KMS-11 (cell line): ENCODE measurements at regions not wholly inside any gene's neighbourhood (a gene's known extent, or its start where the extent isn't known, plus 50 kb on each side); places are given as distances from the start of the nearest gene placed in this dataset.

Experiments
- H2AFZ ChIP-seq: fragments of 200-600 bp; sonication (generic); 2 replicates; pipeline ENCODE4 v1.6.1; 2016; ENCODE audit warnings: antibody characterized with exemption, mixed run types, low read depth
- H3K27ac ChIP-seq: fragments of 200-600 bp; sonication (generic); 2 replicates; pipeline ENCODE4 v1.6.1; 2016; ENCODE audit warnings: mild to moderate bottlenecking, mixed run types
- H3K27me3 ChIP-seq: fragments of 200-600 bp; sonication (generic); 2 replicates; pipeline ENCODE4 v1.6.1; 2017; ENCODE audit warnings: mild to moderate bottlenecking, low read depth, mixed run types, moderate library complexity; ENCODE audit not compliant: insufficient read depth
- H3K36me3 ChIP-seq: fragments of 200-600 bp; sonication (generic); 2 replicates; pipeline ENCODE4 v1.6.1; 2017; ENCODE audit warnings: mild to moderate bottlenecking, mixed run types; ENCODE audit not compliant: insufficient read depth
- H3K4me1 ChIP-seq: fragments of 200-600 bp; sonication (generic); 2 replicates; pipeline ENCODE4 v1.6.1; 2016; ENCODE audit warnings: mild to moderate bottlenecking, low read depth, mixed run types; ENCODE audit not compliant: poor library complexity, severe bottlenecking
- H3K4me2 ChIP-seq: fragments of 200-600 bp; sonication (generic); 2 replicates; pipeline ENCODE4 v1.7.0; 2016; ENCODE audit warnings: mild to moderate bottlenecking, mixed run types
- H3K4me3 ChIP-seq: fragments of 200-600 bp; sonication (generic); IDR thresholded peaks from 2 replicates; pipeline ENCODE4 v1.6.1; 2017; ENCODE audit warnings: low read depth, low read length, mixed read lengths; ENCODE audit not compliant: insufficient read depth
- H3K79me2 ChIP-seq: fragments of 200-600 bp; sonication (generic); 2 replicates; pipeline ENCODE4 v1.6.1; 2016; ENCODE audit warnings: low read depth, mixed run types; ENCODE audit not compliant: insufficient read depth
- H3K9ac ChIP-seq: fragments of 200-600 bp; sonication (generic); 2 replicates; pipeline ENCODE4 v1.6.1; 2016; ENCODE audit warnings: mild to moderate bottlenecking, mixed run types
- H4K20me1 ChIP-seq: fragments of 200-600 bp; sonication (generic); 2 replicates; pipeline ENCODE4 v1.6.1; 2016; ENCODE audit warnings: mild to moderate bottlenecking, mixed run types; ENCODE audit not compliant: insufficient read depth
- TF ChIP-seq, protein P1 (sequence below): fragments of 200-600 bp; sonication (generic); conservative IDR thresholded peaks from 2 replicates; pipeline ENCODE4 v1.6.1; 2017; ENCODE audit warnings: low read depth, mild to moderate bottlenecking, antibody characterized with exemption, low read length, moderate library complexity, mixed read lengths

GRCh38 chr2:22270341-22270740 lies 1114.6 kb upstream of the KLHL29 start:
- TF ChIP-seq, protein P1, sequence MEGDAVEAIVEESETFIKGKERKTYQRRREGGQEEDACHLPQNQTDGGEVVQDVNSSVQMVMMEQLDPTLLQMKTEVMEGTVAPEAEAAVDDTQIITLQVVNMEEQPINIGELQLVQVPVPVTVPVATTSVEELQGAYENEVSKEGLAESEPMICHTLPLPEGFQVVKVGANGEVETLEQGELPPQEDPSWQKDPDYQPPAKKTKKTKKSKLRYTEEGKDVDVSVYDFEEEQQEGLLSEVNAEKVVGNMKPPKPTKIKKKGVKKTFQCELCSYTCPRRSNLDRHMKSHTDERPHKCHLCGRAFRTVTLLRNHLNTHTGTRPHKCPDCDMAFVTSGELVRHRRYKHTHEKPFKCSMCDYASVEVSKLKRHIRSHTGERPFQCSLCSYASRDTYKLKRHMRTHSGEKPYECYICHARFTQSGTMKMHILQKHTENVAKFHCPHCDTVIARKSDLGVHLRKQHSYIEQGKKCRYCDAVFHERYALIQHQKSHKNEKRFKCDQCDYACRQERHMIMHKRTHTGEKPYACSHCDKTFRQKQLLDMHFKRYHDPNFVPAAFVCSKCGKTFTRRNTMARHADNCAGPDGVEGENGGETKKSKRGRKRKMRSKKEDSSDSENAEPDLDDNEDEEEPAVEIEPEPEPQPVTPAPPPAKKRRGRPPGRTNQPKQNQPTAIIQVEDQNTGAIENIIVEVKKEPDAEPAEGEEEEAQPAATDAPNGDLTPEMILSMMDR = no peak
- Histone ChIP-seq H4K20me1 (no peaks in the 10 kb centered on the region), H3K36me3 (no peaks in the 10 kb centered on the region), H3K79me2 (no peaks in the 10 kb centered on the region), H3K4me2 (no peak overlapping the region), H3K4me1 (no peaks in the 10 kb centered on the region), H2AFZ (no peak overlapping the region), H3K9ac (no peak overlapping the region), H3K27ac (no peak overlapping the region), H3K4me3 (no peak overlapping the region), H3K27me3 (no peaks in the 10 kb centered on the region)

- no peaks in the 10 kb centered on the region for H3K36me3 ChIP-seq
- TF ChIP-seq, protein P1 = no peak
- H3K4me2 ChIP-seq = no peak overlapping the region
- no peaks in the 10 kb centered on the region for H3K27me3 ChIP-seq
- H3K79me2 ChIP-seq = no peaks in the 10 kb centered on the region
- no peak overlapping the region for H3K9ac ChIP-seq
- H2AFZ ChIP-seq = no peak overlapping the region
- H3K4me3 ChIP-seq = no peak overlapping the region
- H3K27ac ChIP-seq = no peak overlapping the region
- H4K20me1 ChIP-seq = no peaks in the 10 kb centered on the region
- no peaks in the 10 kb centered on the region for H3K4me1 ChIP-seq
Measured at GRCh38 chr2:22273853-22274252, 1111.1 kb upstream of the KLHL29 start.

DNA sequence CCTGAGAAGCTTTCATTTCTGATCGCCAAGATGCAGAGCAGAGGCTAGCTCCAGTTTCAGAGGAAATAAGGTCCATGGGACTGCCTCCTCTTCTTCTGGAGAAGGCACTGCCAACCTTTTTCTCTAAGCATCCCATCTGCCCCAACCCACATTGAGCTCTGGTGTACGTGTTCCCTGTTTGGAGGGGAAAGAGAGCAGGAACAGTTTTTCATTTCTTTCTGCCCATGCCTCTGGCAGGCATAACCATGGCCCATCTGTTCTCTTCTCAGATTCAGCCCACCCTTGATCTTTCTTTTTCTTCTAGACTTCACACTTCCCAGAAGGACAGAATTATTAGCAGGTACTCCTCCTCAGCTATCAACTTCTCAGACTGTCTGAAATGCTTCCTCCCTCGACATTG lies 1110.3 kb upstream of the KLHL29 start:
- H3K9ac ChIP-seq = no peak overlapping the region
- H2AFZ ChIP-seq = no peak overlapping the region
- H3K79me2 ChIP-seq = no peaks in the 10 kb centered on the region
- H3K4me1 ChIP-seq = no peaks in the 10 kb centered on the region
- H3K27ac ChIP-seq = no peak overlapping the region
- H3K27me3 ChIP-seq = no peaks in the 10 kb centered on the region
- TF ChIP-seq, protein P1 = no peak
- H4K20me1 ChIP-seq = no peaks in the 10 kb centered on the region
- no peak overlapping the region for H3K4me3 ChIP-seq
- H3K4me2 ChIP-seq = no peak overlapping the region
- H3K36me3 ChIP-seq = no peaks in the 10 kb centered on the region

- Histone ChIP-seq H3K4me2 (no peak overlapping the region), H2AFZ (no peak overlapping the region), H3K27me3 (no peaks in the 10 kb centered on the region), H3K36me3 (no peaks in the 10 kb centered on the region), H4K20me1 (no peaks in the 10 kb centered on the region), H3K9ac (no peak overlapping the region), H3K4me3 (no peak overlapping the region), H3K4me1 (no peaks in the 10 kb centered on the region), H3K79me2 (no peaks in the 10 kb centered on the region), H3K27ac (no peak overlapping the region)
- TF ChIP-seq, protein P1 = no peak
Measured at GRCh38 chr2:22276696-22277095, 1108.3 kb upstream of the KLHL29 start.

- TF ChIP-seq, protein P1 = no peak
- Histone ChIP-seq H2AFZ (no peak overlapping the region), H3K27me3 (no peaks in the 10 kb centered on the region), H4K20me1 (no peaks in the 10 kb centered on the region), H3K4me1 (no peaks in the 10 kb centered on the region), H3K79me2 (no peaks in the 10 kb centered on the region), H3K4me3 (no peak overlapping the region), H3K9ac (no peak overlapping the region), H3K4me2 (no peak overlapping the region), H3K27ac (no peak overlapping the region), H3K36me3 (no peaks in the 10 kb centered on the region)
Measured at GRCh38 chr2:22279541-22279940, 1105.4 kb upstream of the KLHL29 start.
